Neural progenitor cell (in vitro differentiated cells): ENCODE measurements at regions not wholly inside any gene's neighbourhood (a gene's known extent, or its start where the extent isn't known, plus 50 kb on each side); places are given as distances from the start of the nearest gene placed in this dataset.

ENCODE experiments used
- EZH2 ChIP-seq: fragments of 200-600 bp; sonication (generic); IDR thresholded peaks from 2 replicates; pipeline ENCODE4 v1.6.1; 2017; ENCODE audit warnings: antibody characterized with exemption, mild to moderate bottlenecking, moderate library complexity
- TF ChIP-seq, protein P1 (sequence below): fragments of 200-600 bp; sonication (generic); IDR thresholded peaks from 2 replicates; pipeline ENCODE4 v1.5.1; 2017; ENCODE audit warnings: antibody characterized with exemption, mild to moderate bottlenecking

DNA sequence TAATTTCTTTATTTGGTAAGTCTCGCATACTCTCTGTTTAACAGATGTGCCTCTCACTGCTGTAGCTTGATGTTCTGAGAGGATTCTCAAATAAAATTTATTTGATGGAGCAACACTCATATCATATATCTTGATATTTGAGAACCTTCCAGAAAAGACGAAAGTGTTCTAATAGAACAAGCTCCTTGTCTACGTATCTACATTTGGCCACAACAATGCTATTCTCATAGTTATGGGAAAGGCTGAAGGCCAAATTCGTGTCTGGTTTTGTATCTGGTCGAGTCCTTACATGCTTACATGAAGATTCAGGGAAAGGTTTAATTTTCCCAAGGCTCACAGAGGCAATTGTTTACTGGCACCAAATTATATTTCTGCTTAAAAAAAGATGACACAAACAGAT is 186.7 kb upstream of the SLC38A2 start:
- TF ChIP-seq, protein P1, sequence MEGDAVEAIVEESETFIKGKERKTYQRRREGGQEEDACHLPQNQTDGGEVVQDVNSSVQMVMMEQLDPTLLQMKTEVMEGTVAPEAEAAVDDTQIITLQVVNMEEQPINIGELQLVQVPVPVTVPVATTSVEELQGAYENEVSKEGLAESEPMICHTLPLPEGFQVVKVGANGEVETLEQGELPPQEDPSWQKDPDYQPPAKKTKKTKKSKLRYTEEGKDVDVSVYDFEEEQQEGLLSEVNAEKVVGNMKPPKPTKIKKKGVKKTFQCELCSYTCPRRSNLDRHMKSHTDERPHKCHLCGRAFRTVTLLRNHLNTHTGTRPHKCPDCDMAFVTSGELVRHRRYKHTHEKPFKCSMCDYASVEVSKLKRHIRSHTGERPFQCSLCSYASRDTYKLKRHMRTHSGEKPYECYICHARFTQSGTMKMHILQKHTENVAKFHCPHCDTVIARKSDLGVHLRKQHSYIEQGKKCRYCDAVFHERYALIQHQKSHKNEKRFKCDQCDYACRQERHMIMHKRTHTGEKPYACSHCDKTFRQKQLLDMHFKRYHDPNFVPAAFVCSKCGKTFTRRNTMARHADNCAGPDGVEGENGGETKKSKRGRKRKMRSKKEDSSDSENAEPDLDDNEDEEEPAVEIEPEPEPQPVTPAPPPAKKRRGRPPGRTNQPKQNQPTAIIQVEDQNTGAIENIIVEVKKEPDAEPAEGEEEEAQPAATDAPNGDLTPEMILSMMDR = no peak
- TF ChIP-seq EZH2 = no peak
